ENCODE measurements at regions not wholly inside any gene's neighbourhood (a gene's known extent, or its start where the extent isn't known, plus 50 kb on each side); places are given as distances from the start of the nearest gene placed in this dataset.

- TF ChIP-seq CTCF (IDR thresholded peaks at IDR 0.05; ENCODE audit: poor library complexity, severe bottlenecking) (no peak), SMC3 (conservative IDR thresholded peaks at IDR 0.05; ENCODE audit: poor library complexity) (no peak), EP300 (conservative IDR thresholded peaks at IDR 0.05; ENCODE audit: poor library complexity, severe bottlenecking) (no peak), POLR2AphosphoS5 (IDR thresholded peaks at IDR 0.05) (no peak), TAF1 (IDR thresholded peaks at IDR 0.05; ENCODE audit: low read depth) (no peak), EZH2 (IDR thresholded peaks at IDR 0.05; ENCODE audit: borderline replicate concordance, insufficient read depth, low read length, poor library complexity, severe bottlenecking) (no peak), MXI1 (conservative IDR thresholded peaks at IDR 0.05; ENCODE audit: poor library complexity, severe bottlenecking) (no peak), RAD21 (conservative IDR thresholded peaks at IDR 0.05) (no peak)
- TF ChIP-seq, protein P1, sequence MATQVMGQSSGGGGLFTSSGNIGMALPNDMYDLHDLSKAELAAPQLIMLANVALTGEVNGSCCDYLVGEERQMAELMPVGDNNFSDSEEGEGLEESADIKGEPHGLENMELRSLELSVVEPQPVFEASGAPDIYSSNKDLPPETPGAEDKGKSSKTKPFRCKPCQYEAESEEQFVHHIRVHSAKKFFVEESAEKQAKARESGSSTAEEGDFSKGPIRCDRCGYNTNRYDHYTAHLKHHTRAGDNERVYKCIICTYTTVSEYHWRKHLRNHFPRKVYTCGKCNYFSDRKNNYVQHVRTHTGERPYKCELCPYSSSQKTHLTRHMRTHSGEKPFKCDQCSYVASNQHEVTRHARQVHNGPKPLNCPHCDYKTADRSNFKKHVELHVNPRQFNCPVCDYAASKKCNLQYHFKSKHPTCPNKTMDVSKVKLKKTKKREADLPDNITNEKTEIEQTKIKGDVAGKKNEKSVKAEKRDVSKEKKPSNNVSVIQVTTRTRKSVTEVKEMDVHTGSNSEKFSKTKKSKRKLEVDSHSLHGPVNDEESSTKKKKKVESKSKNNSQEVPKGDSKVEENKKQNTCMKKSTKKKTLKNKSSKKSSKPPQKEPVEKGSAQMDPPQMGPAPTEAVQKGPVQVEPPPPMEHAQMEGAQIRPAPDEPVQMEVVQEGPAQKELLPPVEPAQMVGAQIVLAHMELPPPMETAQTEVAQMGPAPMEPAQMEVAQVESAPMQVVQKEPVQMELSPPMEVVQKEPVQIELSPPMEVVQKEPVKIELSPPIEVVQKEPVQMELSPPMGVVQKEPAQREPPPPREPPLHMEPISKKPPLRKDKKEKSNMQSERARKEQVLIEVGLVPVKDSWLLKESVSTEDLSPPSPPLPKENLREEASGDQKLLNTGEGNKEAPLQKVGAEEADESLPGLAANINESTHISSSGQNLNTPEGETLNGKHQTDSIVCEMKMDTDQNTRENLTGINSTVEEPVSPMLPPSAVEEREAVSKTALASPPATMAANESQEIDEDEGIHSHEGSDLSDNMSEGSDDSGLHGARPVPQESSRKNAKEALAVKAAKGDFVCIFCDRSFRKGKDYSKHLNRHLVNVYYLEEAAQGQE (IDR thresholded peaks at IDR 0.05; ENCODE audit: borderline replicate concordance): no peak
Measured at GRCh38 chr13:32894589-32895001, 121.6 kb upstream of the KL start.
